BJ (cell line): ENCODE measurements at regions not wholly inside any gene's neighbourhood (a gene's known extent, or its start where the extent isn't known, plus 50 kb on each side); places are given as distances from the start of the nearest gene placed in this dataset.

ENCODE experiments used
- CTCF ChIA-PET: fragments of 350-600 bp; formaldehyde crosslinking; extraction: SDS; loops from one replicate; lab custom pipeline; 2021; ENCODE audit warnings: antibody characterized with exemption, inconsistent platforms; lab: Yijun Ruan, JAX
- POLR2A ChIA-PET: fragments of 300-600 bp; sonication (Branson Sonifier 250); formaldehyde crosslinking; extraction: SDS; loops from one replicate; lab custom pipeline; 2021; ENCODE audit warnings: antibody characterized with exemption; lab: Charles Lee
- DNase-seq: peaks from one replicate; pipeline ENCODE4 v3.0.0-alpha.2; 2011; ENCODE audit warnings: low read depth
- H3K27me3 ChIP-seq: 2 replicates; pipeline ENCODE4 v1.6.0; 2011; ENCODE audit warnings: low read length; ENCODE audit not compliant: control insufficient read depth, insufficient read depth
- H3K36me3 ChIP-seq: 2 replicates; pipeline ENCODE4 v1.5.1; 2011; ENCODE audit warnings: low read length; ENCODE audit not compliant: control insufficient read depth, insufficient read depth
- H3K4me3 ChIP-seq: 2 replicates; pipeline ENCODE4 v1.5.1; 2011; ENCODE audit warnings: low read depth, mild to moderate bottlenecking, control low read depth, low read length
- TF ChIP-seq, protein P1 (sequence below): IDR thresholded peaks from 2 replicates; pipeline ENCODE4 v1.5.1; 2011; ENCODE audit warnings: low read depth, mild to moderate bottlenecking, control low read depth, inconsistent platforms, low read length, moderate library complexity; ENCODE audit not compliant: insufficient read depth

DNA sequence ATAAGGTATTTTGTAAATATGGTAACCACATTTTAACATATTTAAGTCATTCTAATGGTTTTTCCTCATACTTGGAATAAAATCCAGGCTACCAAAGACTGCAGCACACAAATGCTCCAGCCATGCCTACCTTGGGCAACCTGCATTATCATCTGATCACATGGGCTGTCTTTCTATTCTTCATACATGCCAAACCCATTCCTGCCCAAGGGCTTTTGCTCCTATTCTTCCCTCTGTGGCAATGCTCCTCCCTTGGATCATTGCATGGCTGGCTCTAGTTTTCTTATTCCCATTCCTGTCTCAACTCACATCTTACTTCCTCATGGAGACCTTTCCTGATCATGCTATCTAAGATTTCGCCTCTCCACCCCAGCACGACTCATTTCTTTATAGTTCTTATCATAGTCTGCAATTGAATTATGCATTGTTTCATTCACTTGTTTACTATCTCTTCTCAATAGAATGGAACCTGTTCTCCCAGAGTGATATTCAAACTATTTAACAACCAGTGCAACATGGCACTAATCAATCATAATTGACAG is 54.9 kb upstream of the C5orf46 start:
- H3K27me3 ChIP-seq: no peaks in the 10 kb centered on the region
- no peaks in the 10 kb centered on the region for H3K36me3 ChIP-seq
- no peak overlapping the region for H3K4me3 ChIP-seq
- ChIA-PET POLR2A (no interaction called here), CTCF (no interaction called here)
- TF ChIP-seq, protein P1, sequence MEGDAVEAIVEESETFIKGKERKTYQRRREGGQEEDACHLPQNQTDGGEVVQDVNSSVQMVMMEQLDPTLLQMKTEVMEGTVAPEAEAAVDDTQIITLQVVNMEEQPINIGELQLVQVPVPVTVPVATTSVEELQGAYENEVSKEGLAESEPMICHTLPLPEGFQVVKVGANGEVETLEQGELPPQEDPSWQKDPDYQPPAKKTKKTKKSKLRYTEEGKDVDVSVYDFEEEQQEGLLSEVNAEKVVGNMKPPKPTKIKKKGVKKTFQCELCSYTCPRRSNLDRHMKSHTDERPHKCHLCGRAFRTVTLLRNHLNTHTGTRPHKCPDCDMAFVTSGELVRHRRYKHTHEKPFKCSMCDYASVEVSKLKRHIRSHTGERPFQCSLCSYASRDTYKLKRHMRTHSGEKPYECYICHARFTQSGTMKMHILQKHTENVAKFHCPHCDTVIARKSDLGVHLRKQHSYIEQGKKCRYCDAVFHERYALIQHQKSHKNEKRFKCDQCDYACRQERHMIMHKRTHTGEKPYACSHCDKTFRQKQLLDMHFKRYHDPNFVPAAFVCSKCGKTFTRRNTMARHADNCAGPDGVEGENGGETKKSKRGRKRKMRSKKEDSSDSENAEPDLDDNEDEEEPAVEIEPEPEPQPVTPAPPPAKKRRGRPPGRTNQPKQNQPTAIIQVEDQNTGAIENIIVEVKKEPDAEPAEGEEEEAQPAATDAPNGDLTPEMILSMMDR: no peak
- no peak for DNase-seq

DNA sequence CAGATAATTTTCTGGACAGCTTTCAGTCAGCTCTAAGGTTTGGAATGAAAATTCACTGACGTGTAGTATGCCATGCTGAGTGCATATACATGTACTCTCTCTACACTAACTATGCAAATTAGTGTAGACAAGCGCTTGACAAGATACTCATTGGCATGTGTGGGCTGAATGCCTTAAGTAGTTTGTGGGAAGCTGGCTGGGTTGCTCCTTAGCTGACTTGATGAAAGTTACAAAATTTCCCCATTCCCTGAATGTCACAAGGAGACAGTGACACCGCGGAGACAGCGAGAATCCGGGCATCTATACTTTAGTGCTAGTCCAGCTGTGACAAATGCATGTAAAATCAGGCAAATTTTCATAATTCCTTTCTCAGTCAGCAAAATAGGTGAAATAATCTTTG is 51.6 kb upstream of the C5orf46 start:
- Histone ChIP-seq H3K36me3 (no peaks in the 10 kb centered on the region), H3K27me3 (no peaks in the 10 kb centered on the region), H3K4me3 (no peak overlapping the region)
- CTCF ChIA-PET: interaction anchor here (1.8 to 2.4 kb wide), 2 partner anchors 9 to 773 kb away, joined by 6 read pairs; no protein-coding TSS in a partner anchor
- DNase-seq: no peak
- POLR2A ChIA-PET: no interaction called here
- TF ChIP-seq, protein P1: no peak

DNA sequence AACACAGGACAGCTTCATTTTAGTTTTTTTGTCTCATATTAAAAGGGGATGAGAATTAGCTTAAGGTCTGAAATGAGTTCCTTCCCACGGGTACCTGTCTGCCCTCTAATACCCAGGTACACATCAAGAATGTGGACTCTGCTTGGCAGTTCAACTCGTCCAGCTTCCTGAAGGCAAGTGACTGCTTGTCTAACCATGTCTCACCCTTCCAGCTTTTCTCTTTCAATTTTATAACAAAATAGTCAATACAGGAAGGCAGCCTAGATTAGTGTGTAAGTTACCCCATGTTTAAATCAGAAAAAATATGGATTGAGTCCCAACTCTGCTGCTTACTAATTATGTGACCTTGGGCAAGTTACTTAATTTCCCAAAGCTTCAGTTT is 50.5 kb upstream of the C5orf46 start:
- POLR2A ChIA-PET: no interaction called here
- TF ChIP-seq, protein P1: no peak
- no peak overlapping the region for H3K4me3 ChIP-seq
- no peaks in the 10 kb centered on the region for H3K36me3 ChIP-seq
- no peaks in the 10 kb centered on the region for H3K27me3 ChIP-seq
- CTCF ChIA-PET: interaction anchor here (1.1 to 2.4 kb wide), 3 partner anchors 10 to 774 kb away, joined by 3 to 6 read pairs (median 6); no protein-coding TSS in a partner anchor
- no peak for DNase-seq

DNA sequence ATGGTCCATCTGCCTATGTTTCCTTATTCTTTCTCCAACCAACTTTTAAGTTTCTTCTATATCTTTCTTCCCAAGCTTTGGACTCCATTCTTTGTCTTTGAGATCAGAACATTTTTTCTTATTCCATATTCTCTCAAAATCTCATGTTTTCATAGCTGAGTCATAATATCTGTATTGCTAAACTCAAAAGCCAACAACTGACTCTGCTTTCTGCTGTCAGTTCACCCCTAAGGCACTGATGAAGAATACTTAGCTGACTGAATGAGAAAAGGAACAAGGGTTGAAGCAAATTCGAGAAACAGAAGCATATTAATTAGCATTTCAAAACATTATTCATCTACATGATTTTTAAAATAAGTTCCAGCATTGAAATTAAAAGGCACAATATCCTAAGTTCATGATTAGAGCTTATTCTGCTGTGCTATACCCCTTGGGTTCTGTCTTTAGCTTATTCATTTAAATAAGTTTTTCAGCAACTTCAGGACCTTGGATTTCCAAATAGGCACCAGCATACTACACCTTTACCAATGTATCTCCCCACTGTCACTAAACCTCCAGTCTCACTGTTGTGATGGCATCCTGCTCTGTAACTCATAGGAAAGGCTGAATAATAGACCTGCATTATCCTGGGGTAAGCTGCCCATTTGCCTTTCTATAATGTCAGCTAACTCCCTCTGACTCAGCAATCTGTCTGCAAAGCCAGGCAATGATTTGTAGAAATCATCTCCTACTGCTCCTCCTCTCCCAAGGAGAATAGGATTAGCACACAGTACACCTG is 49.9 kb upstream of the C5orf46 start:
- no peak for DNase-seq
- CTCF ChIA-PET: interaction anchor here (1.1 to 2.4 kb wide), 3 partner anchors 10 to 775 kb away, joined by 3 to 6 read pairs (median 6); no protein-coding TSS in a partner anchor
- H3K36me3 ChIP-seq: no peaks in the 10 kb centered on the region
- POLR2A ChIA-PET: no interaction called here
- H3K4me3 ChIP-seq: no peak overlapping the region
- no peaks in the 10 kb centered on the region for H3K27me3 ChIP-seq
- TF ChIP-seq, protein P1: no peak
